ENCODE measurements at regions not wholly inside any gene's neighbourhood (a gene's known extent, or its start where the extent isn't known, plus 50 kb on each side); places are given as distances from the start of the nearest gene placed in this dataset.
A peak's percentile ranks its signal among the peaks of the same experiment; 100 is the strongest.
"Not testable (repeated sequence)": the region's sequence is repeated elsewhere in the genome, so short reads cannot be mapped to it uniquely, and the experiment has no call there.

DNA sequence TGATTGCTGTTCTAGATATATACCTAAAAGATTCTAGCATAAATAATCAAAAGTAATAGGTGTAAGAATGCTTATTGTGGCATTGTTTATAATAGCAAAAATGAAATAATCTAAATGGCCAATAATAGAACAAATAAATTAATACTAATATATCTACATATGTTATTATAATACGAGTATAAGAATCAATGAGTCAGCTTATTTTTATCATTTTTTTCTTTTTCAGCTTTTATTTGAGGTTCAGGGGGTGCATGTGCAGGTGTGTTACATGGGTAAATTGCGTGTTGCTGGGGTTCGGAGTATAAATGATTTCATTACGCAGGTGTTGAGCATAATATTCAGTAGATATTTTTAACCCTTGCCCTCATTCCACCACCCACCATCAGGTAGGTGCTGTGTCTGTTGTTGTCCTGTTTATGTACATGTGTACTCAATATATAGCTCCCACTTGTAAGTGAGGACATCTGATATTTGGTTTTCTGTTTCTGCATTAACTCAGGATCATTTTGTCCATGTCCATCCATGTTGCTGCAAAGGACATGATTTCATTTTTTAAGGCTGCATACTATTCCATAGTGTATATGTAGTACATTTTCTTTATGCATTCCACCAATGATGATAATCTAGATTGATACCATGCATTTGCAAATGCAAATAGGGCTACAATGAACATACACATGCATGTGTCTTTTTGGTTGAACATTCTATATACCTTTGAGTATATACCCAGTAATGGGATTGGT, 122.2 kb upstream of the GMNC start:
- no peak for DNase-seq

- no peak for DNase-seq
Observed at GRCh38 chr3:190983875-190984274, 121.4 kb upstream of the GMNC start.

DNA sequence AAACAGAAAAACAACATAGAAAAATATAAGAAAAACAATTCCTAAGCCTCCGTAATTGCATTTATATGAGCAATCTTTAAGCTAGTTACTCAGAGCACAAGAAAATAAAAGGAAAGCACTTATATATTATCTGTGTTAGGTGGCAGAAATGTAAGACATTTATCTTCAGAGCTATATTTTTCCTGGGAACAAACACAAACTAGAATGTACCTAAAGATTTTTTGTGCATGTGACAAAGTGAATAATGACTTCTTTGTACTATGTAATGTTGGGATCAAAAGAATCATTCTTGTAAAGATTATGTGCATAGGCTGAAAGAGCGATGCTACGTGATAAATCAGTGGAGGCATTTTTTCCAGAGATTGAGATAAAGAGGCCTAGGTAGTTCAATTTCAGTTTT, 111.3 kb upstream of the GMNC start:
- no peak for DNase-seq

- DNase-seq, result no peak
Observed at GRCh38 chr3:190972840-190973270, 110.4 kb upstream of the GMNC start.

- DNase-seq, result no peak
Observed at GRCh38 chr3:190972196-190972595, 109.7 kb upstream of the GMNC start.

DNA sequence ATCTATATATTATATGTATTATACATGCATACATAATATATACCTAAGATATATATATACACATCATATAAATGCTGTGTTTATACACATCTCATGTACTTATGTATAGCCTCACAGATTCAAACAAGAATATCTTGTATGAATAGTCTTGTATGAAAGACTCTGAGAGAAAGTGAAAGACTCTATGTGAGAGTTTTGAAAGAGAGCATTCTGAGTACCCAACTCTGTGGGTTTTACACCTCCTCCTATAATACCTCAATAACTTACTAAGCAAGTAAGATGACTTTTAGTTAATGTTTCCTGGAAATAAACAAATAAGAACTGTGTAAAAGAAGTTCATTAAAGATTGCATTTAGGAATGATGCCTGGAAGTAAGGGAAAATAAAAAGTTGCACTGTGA, 108.1 kb upstream of the GMNC start:
- no peak for DNase-seq

GRCh38 chr3:190968616-190969015, 106.1 kb upstream of the GMNC start:
- no peak for DNase-seq

DNA sequence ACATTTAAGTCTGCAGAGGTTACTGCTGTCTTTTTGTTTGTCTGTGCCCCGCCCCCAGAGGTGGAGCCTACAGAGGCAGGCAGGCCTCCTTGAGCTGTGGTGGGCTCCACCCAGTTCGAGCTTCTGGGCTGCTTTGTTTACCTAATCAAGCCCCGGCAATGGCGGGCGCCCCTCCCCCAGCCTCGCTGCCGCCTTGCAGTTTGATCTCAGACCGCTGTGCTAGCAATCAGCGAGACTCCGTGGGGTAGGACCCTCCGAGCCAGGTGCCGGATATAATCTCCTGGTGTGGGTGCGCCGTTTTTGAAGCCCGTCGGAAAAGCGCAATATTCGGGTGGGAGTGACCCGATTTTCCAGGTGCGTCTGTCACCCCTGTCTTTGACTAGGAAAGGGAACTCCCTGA, 102.4 kb upstream of the GMNC start:
- DNase-seq, result not testable (repeated sequence)

DNA sequence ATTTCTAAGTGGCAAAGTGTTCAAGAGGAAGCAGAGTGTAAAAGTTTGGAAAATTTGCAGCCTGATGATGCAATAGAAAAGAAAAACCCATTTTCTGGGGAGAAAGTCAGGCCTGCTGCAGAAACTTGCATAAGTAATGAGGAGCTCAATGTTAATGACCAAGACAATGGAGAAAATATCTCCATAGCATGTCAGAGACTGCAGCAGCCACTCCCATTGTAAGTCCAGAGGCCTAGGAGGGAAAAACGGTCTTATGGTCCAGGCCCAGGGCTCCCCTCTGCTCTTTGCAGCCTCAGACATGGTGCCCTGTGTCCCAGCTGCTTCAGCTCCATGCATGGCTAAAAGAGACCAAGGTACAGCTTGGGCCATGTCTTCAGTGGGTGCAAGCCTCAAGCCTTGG, 96.6 kb upstream of the GMNC start:
- no peak for DNase-seq

DNA sequence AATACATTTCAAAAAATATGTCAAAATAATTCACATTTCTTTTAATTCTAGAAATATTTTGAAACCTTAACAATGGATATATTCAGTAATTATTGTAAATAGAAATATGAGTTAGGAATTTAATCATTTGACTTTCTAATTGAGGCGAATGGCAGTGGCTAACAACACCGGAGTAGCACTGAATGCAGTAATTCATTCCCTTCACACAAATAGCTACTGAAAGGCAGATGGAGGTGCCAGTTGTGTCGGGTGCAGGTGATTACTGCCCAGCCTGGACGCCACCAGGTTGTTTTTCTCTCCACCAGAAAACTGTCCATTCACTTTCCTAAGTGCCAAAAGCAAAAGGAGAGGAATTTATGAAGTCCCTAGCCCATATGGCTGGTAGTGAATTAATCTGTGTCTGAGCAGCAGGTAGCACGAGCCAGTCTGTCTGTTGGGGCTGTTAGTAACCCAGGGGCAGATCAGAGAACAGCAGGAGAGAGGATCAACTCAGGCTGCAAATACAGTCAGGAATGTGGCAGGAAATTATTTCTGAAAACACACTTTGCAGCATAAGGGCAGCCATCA, 79.3 kb upstream of the GMNC start:
- no peak for DNase-seq

DNA sequence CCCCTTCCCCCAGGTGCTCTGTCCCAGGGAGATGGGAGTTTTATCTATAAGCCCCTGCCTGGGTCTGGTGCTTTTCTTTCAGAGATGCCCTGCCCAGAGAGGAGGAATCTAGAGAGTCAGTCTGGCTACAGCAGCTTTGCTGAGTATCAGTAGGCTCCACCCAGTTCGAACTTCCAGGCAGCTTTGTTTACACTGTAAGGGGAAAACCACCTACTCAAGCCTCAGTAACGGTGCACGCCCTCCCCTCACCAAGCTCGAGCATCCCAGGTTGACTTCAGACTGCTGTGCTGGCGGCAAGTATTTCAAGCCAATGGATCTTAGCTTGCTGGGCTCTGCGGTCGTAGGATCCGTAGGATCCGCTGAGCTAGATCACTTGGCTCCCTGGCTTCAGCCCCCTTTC, 72.1 kb upstream of the GMNC start:
- DNase-seq, result not testable (repeated sequence)

DNA sequence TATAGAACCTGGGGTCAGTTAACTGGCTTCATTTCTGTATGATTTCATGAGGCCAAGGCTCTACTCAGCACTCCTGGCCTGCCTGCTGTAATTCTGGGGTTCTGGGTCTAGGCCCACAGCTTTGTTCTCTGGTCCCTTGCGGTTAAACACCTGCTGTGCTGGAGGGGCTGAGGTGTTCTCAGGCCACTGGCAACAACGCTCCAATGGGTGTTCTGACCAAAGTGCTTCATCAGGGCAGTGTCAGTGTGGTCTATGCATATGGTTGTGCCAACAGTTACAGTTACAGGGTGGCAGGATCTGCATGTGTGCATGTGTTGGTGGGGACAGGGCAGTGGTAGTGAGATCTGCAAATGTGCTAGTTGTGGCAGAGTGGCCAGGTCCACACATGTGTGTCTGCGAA, 64.1 kb upstream of the GMNC start:
- no peak for DNase-seq

- DNase-seq, result peak; percentile 14
Observed at GRCh38 chr3:190912736-190913135, 50.2 kb upstream of the GMNC start.
